Stimulated activated naive CD8-positive, alpha-beta T cell treated with anti-CD3 and anti-CD28 coated beads, Interleukin-15, amount 100 ng/mL, for 72 hours (primary cell): ENCODE measurements at regions not wholly inside any gene's neighbourhood (a gene's known extent, or its start where the extent isn't known, plus 50 kb on each side); places are given as distances from the start of the nearest gene placed in this dataset.
"Not testable (repeated sequence)": the region's sequence is repeated elsewhere in the genome, so short reads cannot be mapped to it uniquely, and the experiment has no call there.

Experiments
- ATAC-seq: fragments of 150-1000 bp; cut with Tn5 transposase; 2 replicates; pipeline ENCODE4 v1.10.0; 2021; ENCODE audit warnings: mild to moderate bottlenecking, moderate library complexity
- DNase-seq, 2 donors: peaks; one replicate each; pipeline ENCODE4 v3.0.0; 2021 to 2022
- H3K27ac Mint-ChIP-seq, 2 donors: one replicate each; pipeline ENCODE4 v1.8.0; 2022; ENCODE audit warnings: mild to moderate bottlenecking in 2 of 2, mixed read lengths in 2 of 2, moderate library complexity in 2 of 2
- H3K27me3 Mint-ChIP-seq: one replicate; pipeline ENCODE4 v1.8.0; 2022; ENCODE audit warnings: mixed read lengths
- H3K4me1 Mint-ChIP-seq: one replicate; pipeline ENCODE4 v1.8.0; 2022; ENCODE audit warnings: mild to moderate bottlenecking, mixed read lengths
- H3K4me3 Mint-ChIP-seq, 2 donors: one replicate each; pipeline ENCODE4 v1.8.0; 2022; ENCODE audit warnings: mild to moderate bottlenecking in 2 of 2, mixed read lengths in 2 of 2, moderate library complexity in 1 of 2
- H3K9me3 Mint-ChIP-seq, 2 donors: one replicate each; pipeline ENCODE4 v1.8.0; 2022; ENCODE audit warnings: mixed read lengths in 2 of 2

DNA sequence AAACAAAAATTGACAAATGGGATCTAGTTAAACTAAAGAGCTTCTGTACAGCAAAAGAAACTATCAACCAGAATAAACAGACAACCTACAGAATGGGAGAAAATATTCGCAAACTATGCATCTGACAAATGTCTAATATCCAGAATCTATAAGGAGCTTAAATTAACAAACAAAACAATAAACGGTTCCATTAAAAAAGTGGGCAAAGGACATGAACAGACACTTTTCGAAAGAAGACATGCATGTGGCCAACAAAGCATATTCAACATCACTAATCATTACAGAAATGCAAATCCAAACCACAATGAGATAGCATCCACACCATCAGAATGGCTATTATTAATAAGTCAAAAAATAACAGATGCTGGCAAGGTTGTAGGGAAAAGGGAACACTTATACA lies 50.5 kb upstream of the MED13L start:
- not testable (repeated sequence) for ATAC-seq, H3K27ac Mint-ChIP-seq, H3K27me3 Mint-ChIP-seq, H3K9me3 Mint-ChIP-seq, DNase-seq, H3K4me3 Mint-ChIP-seq
- H3K4me1 Mint-ChIP-seq: peaks cover 27% of the 10 kb centered on the region

DNA sequence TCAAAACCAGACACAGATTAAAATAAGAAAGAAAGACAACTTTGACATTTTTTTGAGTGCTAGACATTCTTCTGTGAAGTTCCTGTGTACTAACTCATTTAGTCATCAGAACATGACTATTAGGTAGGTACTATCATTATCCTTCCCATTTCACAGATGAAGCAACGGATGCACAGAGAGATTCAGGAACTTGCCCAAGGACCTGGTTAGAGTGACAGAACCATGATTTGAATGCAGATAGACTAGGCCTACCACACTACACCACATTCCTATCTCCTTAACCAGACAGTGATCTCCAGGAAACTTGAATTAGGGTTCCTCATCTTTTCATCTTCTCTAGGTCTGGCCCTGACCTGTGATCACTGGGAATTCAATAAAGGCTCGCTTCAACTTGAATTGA lies 54.4 kb upstream of the MED13L start:
- no peak for ATAC-seq
- Mint-ChIP-seq H3K4me1 (peaks cover 6% of the 10 kb centered on the region), H3K27me3 (no peaks in the 10 kb centered on the region), H3K4me3 (no peak overlapping the region), H3K27ac (no peak overlapping the region), H3K9me3 (no peaks in the 10 kb centered on the region)
- DNase-seq: no peak

DNA sequence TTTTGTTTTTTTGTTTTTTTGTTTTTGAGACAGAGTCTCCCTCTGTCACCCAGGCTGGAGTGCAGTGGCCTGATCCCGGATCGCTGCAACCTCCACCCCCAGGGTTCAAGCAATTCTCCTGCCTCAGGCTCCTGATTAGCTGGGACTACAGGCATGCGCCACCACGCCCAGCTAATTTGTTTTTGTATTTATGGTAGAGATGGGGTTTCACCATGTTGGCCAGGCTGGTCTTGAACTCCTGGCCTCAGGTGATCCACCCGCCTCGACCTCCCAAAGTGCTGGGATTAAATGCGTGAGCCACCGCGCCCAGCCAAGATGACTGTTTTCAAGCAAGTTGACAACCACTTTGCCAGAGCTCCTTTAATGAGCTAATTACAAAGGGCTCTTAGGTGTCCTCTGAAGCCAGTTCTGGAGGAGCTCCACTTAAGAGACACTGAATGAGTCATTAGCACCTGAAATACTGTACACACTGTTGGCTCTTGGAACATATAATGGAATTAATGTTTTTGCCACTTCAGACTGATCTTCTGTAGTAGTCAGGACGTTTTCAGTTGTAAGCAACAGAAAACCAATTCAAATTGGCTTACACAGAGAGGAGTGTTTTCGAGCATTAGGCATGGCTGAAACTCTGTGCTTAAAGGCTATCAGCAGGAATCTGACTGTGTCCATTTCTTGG lies 55.4 kb upstream of the MED13L start:
- DNase-seq (no peak), ATAC-seq (no peak)
- Mint-ChIP-seq H3K27me3 (no peaks in the 10 kb centered on the region), H3K27ac (no peak overlapping the region), H3K9me3 (no peaks in the 10 kb centered on the region), H3K4me1 (peaks cover 6% of the 10 kb centered on the region), H3K4me3 (no peak overlapping the region)

DNA sequence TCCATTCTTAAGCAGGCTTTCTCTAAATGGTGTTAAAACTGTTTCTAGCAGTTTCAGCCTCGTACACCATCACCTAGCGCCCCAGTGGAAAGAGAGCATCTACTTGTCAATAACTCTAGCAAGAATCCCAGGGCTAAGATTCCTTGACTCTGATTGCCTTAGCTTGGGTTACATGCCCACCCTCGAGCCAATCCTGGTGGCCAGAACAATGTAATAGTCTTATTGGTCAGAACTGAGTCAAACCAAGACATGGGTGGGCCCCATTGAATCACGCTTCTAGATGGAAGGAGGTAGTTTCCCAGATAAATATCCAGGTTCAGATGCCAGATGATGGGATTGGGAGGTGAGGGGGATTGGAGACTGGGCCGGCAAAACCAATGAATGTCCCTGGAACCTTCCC lies 55.9 kb upstream of the MED13L start:
- peaks cover 6% of the 10 kb centered on the region for H3K4me1 Mint-ChIP-seq
- H3K9me3 Mint-ChIP-seq: no peaks in the 10 kb centered on the region
- DNase-seq (no peak), ATAC-seq (no peak)
- H3K27me3 Mint-ChIP-seq: no peaks in the 10 kb centered on the region
- H3K4me3 Mint-ChIP-seq: no peak overlapping the region
- H3K27ac Mint-ChIP-seq: no peak overlapping the region

DNA sequence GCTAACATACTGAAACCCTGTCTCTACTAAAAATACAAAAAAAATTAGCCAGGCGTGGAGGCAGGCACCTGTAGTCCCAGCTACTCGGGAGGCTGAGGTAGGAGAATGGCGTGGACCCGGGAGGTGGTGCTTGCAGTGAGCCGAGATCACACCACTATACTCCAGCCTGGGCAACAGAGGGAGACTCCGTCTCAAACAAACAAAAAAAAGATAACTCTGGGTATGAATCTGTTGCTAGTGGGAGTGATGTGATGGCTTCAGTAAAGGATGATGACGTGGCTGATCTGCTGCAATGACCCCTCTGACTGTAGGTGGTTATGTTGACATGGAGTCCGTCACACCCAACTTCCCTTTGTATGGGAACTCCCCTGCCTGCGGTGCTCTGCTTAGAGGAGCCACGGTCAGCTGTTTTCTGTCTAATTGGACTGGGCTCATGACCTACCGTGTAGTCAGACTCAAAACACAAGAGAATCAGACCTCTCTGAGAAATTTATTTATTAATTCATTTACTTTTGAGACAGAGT lies 59.1 kb upstream of the MED13L start:
- DNase-seq (no peak), ATAC-seq (peak; percentile 60)
- Mint-ChIP-seq H3K4me3 (no peak overlapping the region), H3K27me3 (no peaks in the 10 kb centered on the region), H3K9me3 (no peaks in the 10 kb centered on the region), H3K27ac (peak overlapping the region in 1 of 2 donors; percentile 12), H3K4me1 (peaks cover 6% of the 10 kb centered on the region)

DNA sequence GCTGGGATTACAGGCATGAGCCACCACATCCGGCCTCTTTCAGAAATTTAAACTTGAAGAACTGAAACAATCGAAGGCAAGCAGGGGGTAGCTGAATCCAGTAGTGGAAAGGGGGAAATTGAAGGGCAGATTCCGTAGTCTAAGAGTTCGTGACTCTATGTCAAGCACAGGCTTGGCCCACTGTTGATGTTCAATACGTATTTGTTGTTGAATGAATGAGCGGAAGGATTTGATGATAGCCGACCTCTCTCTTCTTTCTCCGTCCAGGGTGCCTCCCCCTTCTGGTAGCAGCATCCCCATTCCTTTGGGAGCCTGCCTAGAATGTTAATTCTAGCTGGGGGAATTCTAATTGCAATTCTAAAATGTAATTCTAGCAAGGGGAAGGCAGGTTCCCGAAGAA lies 59.8 kb upstream of the MED13L start:
- H3K4me1 Mint-ChIP-seq: peaks cover 6% of the 10 kb centered on the region

DNA sequence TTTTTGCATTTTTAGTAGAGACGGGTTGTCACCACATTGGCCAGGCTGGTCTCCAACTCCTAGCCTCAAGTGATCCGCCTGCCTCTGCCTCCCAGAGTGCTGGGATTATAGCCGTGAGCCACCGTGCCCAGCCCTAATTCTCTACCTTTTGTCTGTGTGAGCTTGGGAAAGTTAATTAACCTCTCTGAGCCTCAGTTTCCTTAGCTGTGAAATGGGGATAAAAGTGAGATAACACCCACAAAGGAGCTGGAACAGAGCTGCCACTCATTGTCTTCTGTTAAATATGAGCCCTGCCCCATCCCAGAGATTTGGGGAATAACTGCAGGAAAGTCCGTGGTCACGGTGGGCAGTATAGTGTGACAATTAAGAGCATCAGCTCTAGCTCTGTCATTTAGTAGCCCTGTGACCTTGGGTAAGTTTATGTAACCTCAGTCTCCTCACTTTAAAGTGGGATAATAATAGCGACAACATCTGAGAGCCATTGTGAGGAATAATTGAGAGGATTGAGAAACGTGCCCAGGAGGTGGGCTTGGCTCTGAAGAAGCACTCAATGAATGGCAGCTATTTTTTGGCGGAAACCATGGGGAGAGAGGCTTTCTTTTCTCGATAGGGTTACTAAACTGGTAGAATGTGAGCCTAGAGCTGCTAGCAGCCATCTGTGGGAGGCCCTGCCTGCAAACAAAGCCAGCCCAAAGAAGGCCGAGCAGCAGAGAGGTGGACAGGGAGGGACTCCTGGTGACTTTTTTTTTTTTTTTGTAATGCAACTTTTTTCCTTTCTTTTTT lies 60.8 kb upstream of the MED13L start:
- no peak for ATAC-seq
- H3K27ac Mint-ChIP-seq: peak overlapping the region in 1 of 2 donors; percentile 86

More for the DNA sequence above, 59.8 kb upstream of the MED13L start:
- Mint-ChIP-seq H3K9me3 (no peaks in the 10 kb centered on the region), H3K4me3 (no peak overlapping the region), H3K27ac (no peak overlapping the region), H3K27me3 (no peaks in the 10 kb centered on the region)
- DNase-seq (no peak), ATAC-seq (no peak)

DNA sequence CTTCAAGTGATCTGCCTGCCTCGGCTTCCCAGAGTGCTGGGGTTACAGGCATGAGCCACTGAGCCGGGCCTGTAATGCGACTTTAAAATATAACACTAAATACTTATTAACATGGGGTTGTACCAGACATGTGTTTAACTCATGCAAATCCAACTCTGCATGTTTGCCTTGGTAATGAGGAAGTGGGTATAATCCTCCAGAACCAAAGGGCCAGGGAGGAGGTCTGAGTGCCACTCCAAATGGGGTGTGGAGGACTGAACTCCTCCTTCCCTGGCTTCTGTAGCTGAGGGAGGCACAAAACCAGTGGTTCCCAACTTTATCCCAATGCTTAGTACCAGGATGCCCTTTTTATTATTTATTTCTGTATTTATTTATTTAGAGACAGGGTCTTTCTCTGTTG lies 61.6 kb upstream of the MED13L start:
- DNase-seq: no peak
- peaks cover 6% of the 10 kb centered on the region for H3K4me1 Mint-ChIP-seq
- no peak overlapping the region for H3K4me3 Mint-ChIP-seq
- no peaks in the 10 kb centered on the region for H3K27me3 Mint-ChIP-seq
- no peaks in the 10 kb centered on the region for H3K9me3 Mint-ChIP-seq
- no peak for ATAC-seq
- H3K27ac Mint-ChIP-seq: no peak overlapping the region

More for the DNA sequence above, 60.8 kb upstream of the MED13L start:
- Mint-ChIP-seq H3K9me3 (no peaks in the 10 kb centered on the region), H3K4me1 (peaks cover 6% of the 10 kb centered on the region), H3K4me3 (no peak overlapping the region), H3K27me3 (no peaks in the 10 kb centered on the region)
- DNase-seq: no peak

DNA sequence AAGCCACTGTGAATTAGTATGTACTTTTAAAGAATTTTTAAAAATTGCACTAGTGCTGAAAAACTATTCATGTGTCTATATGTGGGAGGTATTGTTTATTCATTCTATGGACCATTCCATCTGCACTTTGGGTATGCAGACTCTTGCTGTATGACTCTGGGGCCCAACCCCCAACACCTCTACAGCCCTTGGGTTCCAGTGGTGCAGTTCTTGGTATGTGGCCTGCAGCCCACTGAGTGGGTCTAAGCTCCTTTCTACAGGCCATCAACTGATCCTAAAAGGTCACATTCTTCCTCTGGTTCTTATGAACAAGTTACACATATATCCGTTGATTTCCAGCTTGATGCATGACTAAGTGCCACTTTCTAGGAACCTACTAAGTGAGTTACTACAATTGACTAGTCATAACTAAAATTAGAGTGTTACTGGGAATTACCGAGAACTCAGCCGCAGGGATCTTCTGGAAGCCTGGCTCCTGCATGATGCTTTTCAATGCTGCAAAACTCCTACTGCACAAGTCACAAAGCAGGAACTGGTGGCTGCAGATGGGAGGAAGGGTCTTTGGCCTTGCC lies 62.4 kb upstream of the MED13L start:
- no peak for ATAC-seq

DNA sequence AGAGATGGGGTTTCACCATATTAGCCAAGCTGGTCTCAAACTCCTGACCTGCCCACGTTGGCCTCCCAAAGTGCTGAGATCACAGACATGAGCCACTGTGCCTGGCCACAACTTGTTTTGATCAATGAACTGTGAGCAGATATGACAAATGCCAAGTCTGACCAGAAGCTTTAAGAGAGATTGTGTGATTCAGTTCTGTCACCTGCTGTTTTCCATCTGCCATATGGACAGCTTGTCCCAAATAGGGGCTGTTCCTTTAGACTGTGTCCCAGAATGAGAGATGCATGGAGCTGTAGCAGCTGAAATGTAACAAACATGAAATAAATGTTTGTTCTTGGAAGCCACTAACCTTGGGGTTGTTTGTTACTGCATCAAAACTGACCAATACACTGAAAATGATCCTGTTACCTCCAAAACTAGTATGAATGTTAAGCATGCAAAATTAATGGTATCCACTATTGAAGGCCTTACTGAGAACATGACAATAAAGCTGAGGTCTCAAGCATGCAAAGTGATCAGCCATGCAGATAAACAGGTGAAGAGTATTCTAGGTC lies 65.9 kb upstream of the MED13L start:
- H3K4me3 Mint-ChIP-seq: no peak overlapping the region
- ATAC-seq (no peak), DNase-seq (no peak)
- H3K27me3 Mint-ChIP-seq: no peaks in the 10 kb centered on the region
- H3K4me1 Mint-ChIP-seq: no peaks in the 10 kb centered on the region
- peaks cover 0 to 6% of the 10 kb centered on the region in 2 donors for H3K9me3 Mint-ChIP-seq
- no peak overlapping the region for H3K27ac Mint-ChIP-seq

More for the DNA sequence above, 62.4 kb upstream of the MED13L start:
- Mint-ChIP-seq H3K4me1 (peaks cover 6% of the 10 kb centered on the region), H3K4me3 (no peak overlapping the region), H3K27ac (no peak overlapping the region), H3K27me3 (no peaks in the 10 kb centered on the region), H3K9me3 (peaks cover 0 to 6% of the 10 kb centered on the region in 2 donors)
- no peak for DNase-seq

DNA sequence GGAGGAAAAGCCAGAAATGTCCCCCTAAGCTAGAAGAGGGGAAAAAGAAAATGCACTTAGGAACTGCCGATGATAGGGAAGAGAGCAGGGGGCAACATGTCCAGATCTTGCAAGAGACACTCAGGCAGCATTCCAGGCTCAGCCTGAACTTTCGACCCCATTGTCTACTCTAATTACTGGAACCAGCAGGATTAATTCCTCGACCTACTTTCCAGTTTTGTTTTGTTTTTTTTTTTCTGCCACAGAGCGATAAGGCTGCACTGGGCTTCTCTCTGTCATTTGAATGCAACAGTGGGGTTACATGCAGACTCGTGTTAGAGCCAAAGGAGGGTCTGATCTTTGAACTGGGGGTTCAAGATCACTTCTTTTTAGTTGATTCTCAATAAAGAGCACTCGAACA lies 68.7 kb upstream of the MED13L start:
- Mint-ChIP-seq H3K4me3 (no peak overlapping the region), H3K4me1 (no peaks in the 10 kb centered on the region), H3K27ac (no peak overlapping the region), H3K9me3 (peaks cover 0 to 6% of the 10 kb centered on the region in 2 donors), H3K27me3 (no peaks in the 10 kb centered on the region)
- DNase-seq (no peak), ATAC-seq (no peak)

DNA sequence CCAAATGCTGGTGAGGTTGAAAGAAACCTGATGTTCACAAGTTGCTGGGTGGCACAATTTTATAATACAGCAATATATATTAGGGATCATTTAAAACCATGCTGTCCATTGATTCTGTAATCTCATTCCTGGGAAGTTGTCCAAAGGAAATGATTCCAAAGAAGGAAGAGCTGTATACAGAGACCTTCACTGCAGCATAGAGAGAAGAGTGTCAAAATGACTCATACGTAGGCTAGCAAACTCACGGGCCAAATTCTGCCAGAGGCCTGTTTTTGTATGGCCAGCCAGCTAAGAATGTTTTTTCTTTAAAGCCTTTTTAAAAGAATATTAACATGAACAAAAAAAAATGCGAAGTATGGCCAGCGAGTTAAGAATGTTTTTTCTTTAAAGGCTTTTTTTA lies 69.2 kb upstream of the MED13L start:
- ATAC-seq: no peak
- Mint-ChIP-seq H3K4me3 (no peak overlapping the region), H3K27me3 (no peaks in the 10 kb centered on the region), H3K9me3 (peaks cover 0 to 6% of the 10 kb centered on the region in 2 donors), H3K27ac (no peak overlapping the region), H3K4me1 (no peaks in the 10 kb centered on the region)
- no peak for DNase-seq

DNA sequence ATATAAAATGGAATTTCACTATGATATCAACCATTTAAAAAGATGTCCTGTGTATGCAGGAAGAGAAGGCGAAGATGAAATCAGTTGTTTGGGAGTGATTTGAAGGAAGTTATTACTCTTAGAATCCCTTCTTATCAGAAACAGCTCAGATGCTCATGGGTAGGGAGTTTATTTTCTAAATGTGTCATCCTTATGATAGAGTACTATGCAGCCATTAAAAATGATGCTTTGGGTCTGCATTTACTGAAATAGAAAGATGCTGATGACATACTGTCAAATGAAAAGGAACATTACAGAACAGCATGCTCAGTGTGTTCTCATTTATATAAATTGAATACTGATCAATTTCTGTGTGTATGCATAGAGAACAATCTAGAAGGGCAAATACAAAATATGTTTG lies 69.8 kb upstream of the MED13L start:
- Mint-ChIP-seq H3K4me3 (no peak overlapping the region), H3K4me1 (no peaks in the 10 kb centered on the region), H3K27ac (no peak overlapping the region), H3K27me3 (no peaks in the 10 kb centered on the region), H3K9me3 (peaks cover 0 to 8% of the 10 kb centered on the region in 2 donors)
- no peak for ATAC-seq
- DNase-seq: no peak

DNA sequence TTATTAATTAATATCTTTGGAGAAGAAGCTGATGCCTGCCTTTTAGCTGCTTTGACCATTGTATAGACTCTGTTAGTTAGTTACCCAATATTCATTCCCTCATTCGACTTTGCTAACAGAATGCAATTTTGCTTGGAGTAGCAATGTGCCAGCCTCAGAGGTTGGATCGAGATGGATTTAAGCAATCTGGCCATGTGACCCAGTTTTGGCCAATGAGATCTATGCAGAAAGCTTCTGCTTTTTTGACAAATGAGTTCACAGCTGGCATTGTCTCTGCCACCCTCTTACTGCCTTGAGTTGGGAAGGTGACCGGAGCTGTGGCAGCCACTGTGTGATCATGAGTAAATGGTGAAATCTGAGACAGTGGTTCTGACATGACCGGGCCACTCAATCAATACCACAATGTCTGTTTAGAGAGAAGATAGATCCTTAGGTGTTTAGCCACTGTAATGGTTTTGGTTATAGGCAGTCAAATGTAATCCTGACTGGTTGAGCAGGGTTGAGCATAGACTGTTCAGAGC lies 74.9 kb upstream of the MED13L start:
- Mint-ChIP-seq H3K27me3 (no peaks in the 10 kb centered on the region), H3K4me3 (no peak overlapping the region), H3K4me1 (no peaks in the 10 kb centered on the region), H3K27ac (no peak overlapping the region), H3K9me3 (peaks cover 0 to 7% of the 10 kb centered on the region in 2 donors)
- ATAC-seq (no peak), DNase-seq (no peak)

DNA sequence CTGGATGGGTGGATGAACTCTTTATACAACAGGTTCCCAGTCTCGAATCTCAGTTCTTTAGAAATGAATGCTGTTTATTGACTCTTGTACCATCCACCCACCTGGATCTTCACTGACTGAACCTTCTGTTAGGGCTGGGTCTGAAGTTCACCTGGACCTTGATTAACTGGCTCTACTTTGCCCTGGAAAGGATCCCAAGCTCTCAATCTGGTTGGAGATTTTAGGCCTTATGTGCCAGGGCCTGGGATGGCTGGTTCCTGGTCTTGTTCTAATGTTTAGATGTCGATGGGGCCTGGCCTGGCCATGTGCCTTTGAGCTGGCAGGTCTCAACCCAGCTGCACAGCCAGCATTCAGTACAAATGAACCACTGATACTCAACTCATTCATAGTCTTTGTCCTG lies 76.5 kb upstream of the MED13L start:
- no peaks in the 10 kb centered on the region for H3K27me3 Mint-ChIP-seq
- H3K4me1 Mint-ChIP-seq: peaks cover 8% of the 10 kb centered on the region
- ATAC-seq (no peak), DNase-seq (no peak)
- H3K4me3 Mint-ChIP-seq: no peak overlapping the region
- H3K9me3 Mint-ChIP-seq: peaks cover 0 to 7% of the 10 kb centered on the region in 2 donors
- no peak overlapping the region for H3K27ac Mint-ChIP-seq
